ENCODE measurements at regions not wholly inside any gene's neighbourhood (a gene's known extent, or its start where the extent isn't known, plus 50 kb on each side); places are given as distances from the start of the nearest gene placed in this dataset.

GRCh38 chr10:31158011-31158658 is 126.5 kb upstream of the ZNF438 start:
- Histone ChIP-seq H3K27ac (ENCODE audit: extremely low read length, insufficient read depth, low read length) (no peak overlapping the region), H3K4me2 (ENCODE audit: low read depth, low read length) (no peak overlapping the region), H3K4me1 (ENCODE audit: insufficient read depth, low read length) (no peaks in the 10 kb centered on the region), H3K9ac (ENCODE audit: insufficient read depth, low read depth, low read length) (no peak overlapping the region), H2AFZ (ENCODE audit: low read length) (no peak overlapping the region), H3K9me3 (ENCODE audit: low read length) (no peaks in the 10 kb centered on the region), H3K27me3 (ENCODE audit: control insufficient read depth in 1 of 2, insufficient read depth in 2 of 2, low read length in 2 of 2) (peaks cover 0 to 7% of the 10 kb centered on the region in 2 experiments; a peak in 1 of 5 replicates), H3K79me2 (ENCODE audit: insufficient read depth, low read length) (no peaks in the 10 kb centered on the region), H4K20me1 (ENCODE audit: insufficient read depth, low read length) (no peaks in the 10 kb centered on the region), H3K36me3 (replicated peaks in 1 of 2; ENCODE audit: control insufficient read depth in 1 of 2, insufficient read depth in 2 of 2, low read length in 2 of 2) (no peaks in the 10 kb centered on the region), H3K4me3 (replicated peaks in 1 of 3; ENCODE audit: insufficient read depth in 1 of 3, low read depth in 2 of 3, low read length in 3 of 3) (no peak overlapping the region)
- 34% methylated on average over 9 of the region's 9 CpGs for WGBS (ENCODE audit: low lambda C conversion rate)
- ChIA-PET POLR2A (no interaction called here), CTCF (ENCODE audit: low intra/inter-chr PET ratio, low total read pairs) (no interaction called here)
- in situ Hi-C loops (cut with HindIII; ENCODE audit: extremely low pct_ligation_motif_present, low pct_unique_long_range_greater_than_20kb) (no loop called here), intact Hi-C loops (cut with micrococcal nuclease; ENCODE audit: unreplicated experiment) (no loop called here)
- ATAC-seq (no peak), DNase-seq (ENCODE audit: low spot score) (no peak), FAIRE-seq (no peak)
- BruUV-seq (replicated peaks), result no TSS peak
- TF ChIP-seq ZBTB40 (IDR thresholded peaks at IDR 0.05) (peak; percentile 56), ZBTB40 (CRISPR knock-in tag; IDR thresholded peaks at IDR 0.05) (peak; percentile 78; the same call in 1 of the 2 replicates), TBL1XR1 (IDR thresholded peaks at IDR 0.05; ENCODE audit: borderline replicate concordance, low read length, partially characterized antibody) (no peak)
